H9 (cell line): ENCODE measurements at regions not wholly inside any gene's neighbourhood (a gene's known extent, or its start where the extent isn't known, plus 50 kb on each side); places are given as distances from the start of the nearest gene placed in this dataset.

Source experiments
- DNase-seq: peaks from one replicate; pipeline ENCODE4 v3.0.0-alpha.2; 2017
- H2AFZ ChIP-seq: one replicate; pipeline ENCODE4 v1.6.1; 2013; ENCODE audit warnings: mild to moderate bottlenecking, low read length, control low read depth, moderate library complexity
- H2AK5ac ChIP-seq: 2 replicates; pipeline ENCODE4 v1.6.1; 2013; ENCODE audit warnings: low read length, control low read depth, mixed read lengths; ENCODE audit not compliant: insufficient read length
- H2BK120ac ChIP-seq: one replicate; pipeline ENCODE4 v1.6.1; 2013; ENCODE audit warnings: low read depth, mild to moderate bottlenecking, low read length, control low read depth, inconsistent platforms; ENCODE audit not compliant: poor library complexity, severe bottlenecking
- H2BK12ac ChIP-seq: 2 replicates; pipeline ENCODE4 v1.6.1; 2013; ENCODE audit warnings: low read length, control low read depth, mixed read lengths, low read depth; ENCODE audit not compliant: insufficient read length
- H2BK15ac ChIP-seq: 2 replicates; pipeline ENCODE4 v1.6.1; 2013; ENCODE audit warnings: low read depth, low read length, control low read depth
- H2BK20ac ChIP-seq: one replicate; pipeline ENCODE4 v1.6.1; 2013; ENCODE audit warnings: low read depth, mild to moderate bottlenecking, low read length, control low read depth, inconsistent platforms; ENCODE audit not compliant: poor library complexity, severe bottlenecking
- H2BK5ac ChIP-seq: 2 replicates; pipeline ENCODE4 v1.6.1; 2013; ENCODE audit warnings: low read length, control low read depth, mixed read lengths; ENCODE audit not compliant: insufficient read length
- H3K14ac ChIP-seq: 2 replicates; pipeline ENCODE4 v1.6.1; 2013; ENCODE audit warnings: low read length, control low read depth; ENCODE audit not compliant: insufficient read depth
- H3K18ac ChIP-seq: 2 replicates; pipeline ENCODE4 v1.6.1; 2013; ENCODE audit warnings: low read depth, mild to moderate bottlenecking, mixed read lengths, low read length, control low read depth; ENCODE audit not compliant: insufficient read length
- H3K23ac ChIP-seq: 2 replicates; pipeline ENCODE4 v1.6.1; 2013; ENCODE audit warnings: low read length, control low read depth, mixed read lengths, low read depth; ENCODE audit not compliant: insufficient read length
- H3K23me2 ChIP-seq: 2 replicates; pipeline ENCODE4 v1.6.1; 2013; ENCODE audit warnings: low read depth, mild to moderate bottlenecking, mixed read lengths, low read length, control low read depth; ENCODE audit not compliant: insufficient read length, poor library complexity, severe bottlenecking
- H3K27ac ChIP-seq: 2 replicates; pipeline ENCODE4 v1.5.1; 2013; ENCODE audit warnings: low read length, control low read depth, mixed read lengths, low read depth; ENCODE audit not compliant: insufficient read length
- H3K27me3 ChIP-seq: 2 replicates; pipeline ENCODE4 v1.6.1; 2013; ENCODE audit warnings: low read length, control low read depth, inconsistent platforms; ENCODE audit not compliant: insufficient read depth
- H3K4ac ChIP-seq: 2 replicates; pipeline ENCODE4 v1.6.1; 2013; ENCODE audit warnings: low read depth, mild to moderate bottlenecking, control low read depth, inconsistent platforms, low read length, moderate library complexity
- H3K4me1 ChIP-seq: 2 replicates; pipeline ENCODE4 v1.6.1; 2013; ENCODE audit warnings: low read length, control low read depth, inconsistent platforms; ENCODE audit not compliant: insufficient read depth
- H3K4me2 ChIP-seq: 2 replicates; pipeline ENCODE4 v1.6.1; 2013; ENCODE audit warnings: low read length, control low read depth, mixed read lengths; ENCODE audit not compliant: insufficient read length, insufficient read depth
- H3K56ac ChIP-seq: 2 replicates; pipeline ENCODE4 v1.6.1; 2013; ENCODE audit warnings: low read depth, mild to moderate bottlenecking, mixed read lengths, low read length, control low read depth; ENCODE audit not compliant: insufficient read length
- H3K79me1 ChIP-seq: 2 replicates; pipeline ENCODE4 v1.6.1; 2013; ENCODE audit warnings: low read depth, mild to moderate bottlenecking, moderate library complexity, low read length, control low read depth, inconsistent platforms; ENCODE audit not compliant: insufficient read depth, poor library complexity, severe bottlenecking
- H3K79me2 ChIP-seq: 2 replicates; pipeline ENCODE4 v1.6.1; 2013; ENCODE audit warnings: low read length, control low read depth, inconsistent platforms; ENCODE audit not compliant: insufficient read depth
- H3K9ac ChIP-seq: 2 replicates; pipeline ENCODE4 v1.6.1; 2013; ENCODE audit warnings: low read length, control low read depth, mixed read lengths; ENCODE audit not compliant: insufficient read length; ENCODE audit errors: extremely low read depth
- H3K9me3 ChIP-seq: one replicate; pipeline ENCODE4 v1.6.1; 2013; ENCODE audit warnings: low read depth, low read length, inconsistent platforms; ENCODE audit not compliant: control insufficient read depth
- H3T11ph ChIP-seq: one replicate; pipeline ENCODE4 v1.6.1; 2013; ENCODE audit warnings: mild to moderate bottlenecking, low read length, control low read depth, inconsistent platforms
- H4K20me1 ChIP-seq: one replicate; pipeline ENCODE4 v1.6.1; 2013; ENCODE audit not compliant: control insufficient read depth, insufficient read length, insufficient read depth
- H4K5ac ChIP-seq: 2 replicates; pipeline ENCODE4 v1.6.1; 2013; ENCODE audit warnings: low read depth, mild to moderate bottlenecking, mixed read lengths, low read length, control low read depth; ENCODE audit not compliant: insufficient read length
- H4K8ac ChIP-seq: replicated peaks from 2 replicates; pipeline ENCODE4 v1.6.1; 2013; ENCODE audit warnings: low read length, control low read depth, mixed read lengths, low read depth; ENCODE audit not compliant: insufficient read length
- H4K91ac ChIP-seq: 2 replicates; pipeline ENCODE4 v1.6.1; 2013; ENCODE audit warnings: low read depth, mild to moderate bottlenecking, moderate library complexity, mixed read lengths, low read length, control low read depth; ENCODE audit not compliant: insufficient read length
- H3K27ac Mint-ChIP-seq, 3 experiments: 2 replicates in 2 of 3; 3 replicates in 1 of 3; pipeline ENCODE4 v1.8.0; 2020 to 2021; ENCODE audit warnings: mixed read lengths in 3 of 3, mild to moderate bottlenecking in 1 of 3, moderate library complexity in 1 of 3
- H3K27me3 Mint-ChIP-seq: 2 replicates; pipeline ENCODE4 v1.8.0; 2021; ENCODE audit warnings: low read depth, mild to moderate bottlenecking, moderate library complexity, mixed read lengths
- H3K36me3 Mint-ChIP-seq, 3 experiments: 2 replicates in 2 of 3; 3 replicates in 1 of 3; pipeline ENCODE4 v1.8.0; 2020 to 2021; ENCODE audit warnings: low read depth in 3 of 3, mixed read lengths in 3 of 3; ENCODE audit not compliant: insufficient read depth in 1 of 3
- H3K4me1 Mint-ChIP-seq, 2 experiments: 2 replicates each; pipeline ENCODE4 v1.8.0; 2020; ENCODE audit warnings: mixed read lengths in 2 of 2
- H3K4me3 Mint-ChIP-seq, 2 experiments: 2 replicates in 1 of 2; 3 replicates in 1 of 2; pipeline ENCODE4 v1.8.0; 2020 to 2021; ENCODE audit warnings: mild to moderate bottlenecking in 2 of 2, mixed read lengths in 2 of 2, moderate library complexity in 1 of 2
- H3K9me3 Mint-ChIP-seq, 2 experiments: 2 replicates in 1 of 2; 3 replicates in 1 of 2; pipeline ENCODE4 v1.8.0; 2020; ENCODE audit warnings: mild to moderate bottlenecking in 2 of 2, mixed read lengths in 2 of 2, moderate library complexity in 1 of 2
- WGBS: extraction: QIAGEN DNeasy Blood & Tissue Kit; methylation state at CpG from one replicate; pipeline ENCODE4 v1.1.7; 2013; ENCODE audit warnings: missing lambda C conversion rate, low lambda C conversion rate, mixed read lengths; ENCODE audit not compliant: insufficient read length; ENCODE audit errors: extremely low coverage; 5-methylcytosine and 5-hydroxymethylcytosine counted together
- TF ChIP-seq, protein P1 (sequence below): fragments of 200-600 bp; sonication (generic); conservative IDR thresholded peaks from 3 replicates; pipeline ENCODE4 v1.8.0; 2021; ENCODE audit warnings: antibody characterized with exemption, mild to moderate bottlenecking

DNA sequence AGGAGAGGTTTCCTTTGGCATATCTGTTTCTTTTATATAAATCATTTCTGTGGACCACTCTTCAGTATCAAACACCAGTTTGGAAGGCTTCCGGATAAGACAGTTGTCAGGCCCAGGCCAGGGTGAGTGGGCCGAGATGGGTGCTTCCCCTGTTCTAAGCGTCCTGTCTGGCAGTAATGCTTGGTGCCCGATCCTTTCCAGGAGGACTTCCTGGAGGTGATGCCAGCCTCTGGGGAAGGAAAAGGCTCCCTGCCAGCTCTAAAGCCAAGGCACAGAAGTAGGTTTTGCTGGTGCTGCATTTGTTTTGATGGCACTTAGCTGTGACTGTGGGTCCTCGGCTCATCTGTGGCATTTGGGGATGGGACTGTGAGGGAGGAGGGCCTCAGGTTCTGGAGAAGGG, 124.4 kb upstream of the RTL1 start:
- no CpG with 5 or more reads among the region's 5 CpGs for WGBS
- H3K4me2 ChIP-seq, result no peak overlapping the region
- H3K36me3 Mint-ChIP-seq, result peaks cover 0 to 5% (median 2%) of the 10 kb centered on the region in 3 experiments; a peak in 5 of 7 replicates
- H2BK20ac ChIP-seq, result no peak overlapping the region
- H4K5ac ChIP-seq, result no peak overlapping the region
- no peak overlapping the region for H2BK120ac ChIP-seq
- no peaks in the 10 kb centered on the region for H3K9me3 ChIP-seq
- TF ChIP-seq, protein P1, sequence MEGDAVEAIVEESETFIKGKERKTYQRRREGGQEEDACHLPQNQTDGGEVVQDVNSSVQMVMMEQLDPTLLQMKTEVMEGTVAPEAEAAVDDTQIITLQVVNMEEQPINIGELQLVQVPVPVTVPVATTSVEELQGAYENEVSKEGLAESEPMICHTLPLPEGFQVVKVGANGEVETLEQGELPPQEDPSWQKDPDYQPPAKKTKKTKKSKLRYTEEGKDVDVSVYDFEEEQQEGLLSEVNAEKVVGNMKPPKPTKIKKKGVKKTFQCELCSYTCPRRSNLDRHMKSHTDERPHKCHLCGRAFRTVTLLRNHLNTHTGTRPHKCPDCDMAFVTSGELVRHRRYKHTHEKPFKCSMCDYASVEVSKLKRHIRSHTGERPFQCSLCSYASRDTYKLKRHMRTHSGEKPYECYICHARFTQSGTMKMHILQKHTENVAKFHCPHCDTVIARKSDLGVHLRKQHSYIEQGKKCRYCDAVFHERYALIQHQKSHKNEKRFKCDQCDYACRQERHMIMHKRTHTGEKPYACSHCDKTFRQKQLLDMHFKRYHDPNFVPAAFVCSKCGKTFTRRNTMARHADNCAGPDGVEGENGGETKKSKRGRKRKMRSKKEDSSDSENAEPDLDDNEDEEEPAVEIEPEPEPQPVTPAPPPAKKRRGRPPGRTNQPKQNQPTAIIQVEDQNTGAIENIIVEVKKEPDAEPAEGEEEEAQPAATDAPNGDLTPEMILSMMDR, result no peak
- no peak overlapping the region for H2BK15ac ChIP-seq
- peaks cover 13% of the 10 kb centered on the region for H3K27me3 Mint-ChIP-seq
- no peak overlapping the region for H3K27ac ChIP-seq
- no peaks in the 10 kb centered on the region for H3K4me1 ChIP-seq
- H2BK12ac ChIP-seq, result no peak overlapping the region
- H3K23me2 ChIP-seq, result no peaks in the 10 kb centered on the region
- no peaks in the 10 kb centered on the region for H3K79me1 ChIP-seq
- peaks cover 12 to 13% of the 10 kb centered on the region in 2 experiments; a peak in 4 of 5 replicates for H3K9me3 Mint-ChIP-seq
- no peak overlapping the region for H3K14ac ChIP-seq
- no peak overlapping the region for H3K4ac ChIP-seq
- H4K8ac ChIP-seq, result no peak overlapping the region
- H4K91ac ChIP-seq, result no peak overlapping the region
- no peak for DNase-seq
- H3K4me3 Mint-ChIP-seq, result no peak overlapping the region
- no peak overlapping the region for H2BK5ac ChIP-seq
- H3K79me2 ChIP-seq, result no peaks in the 10 kb centered on the region
- no peaks in the 10 kb centered on the region for H3K4me1 Mint-ChIP-seq
- no peak overlapping the region for H3T11ph ChIP-seq
- H3K9ac ChIP-seq, result no peak overlapping the region
- H3K18ac ChIP-seq, result no peak overlapping the region
- H3K56ac ChIP-seq, result no peak overlapping the region
- no peak overlapping the region for H3K23ac ChIP-seq
- no peak overlapping the region for H2AK5ac ChIP-seq
- H2AFZ ChIP-seq, result no peak overlapping the region
- no peaks in the 10 kb centered on the region for H3K27me3 ChIP-seq
- no peaks in the 10 kb centered on the region for H4K20me1 ChIP-seq
- H3K27ac Mint-ChIP-seq, result no peak overlapping the region
